CD4-positive, alpha-beta T cell treated with Interleukin-6 for 4 hours (primary cell): ENCODE measurements at regions not wholly inside any gene's neighbourhood (a gene's known extent, or its start where the extent isn't known, plus 50 kb on each side); places are given as distances from the start of the nearest gene placed in this dataset.
A peak's percentile ranks its signal among the peaks of the same experiment; 100 is the strongest.
"Not testable (repeated sequence)": the region's sequence is repeated elsewhere in the genome, so short reads cannot be mapped to it uniquely, and the experiment has no call there.

Experiments used
- DNase-seq: peaks from one replicate; pipeline ENCODE4 v3.0.0-alpha.2; 2020; ENCODE audit warnings: mixed read lengths

DNA sequence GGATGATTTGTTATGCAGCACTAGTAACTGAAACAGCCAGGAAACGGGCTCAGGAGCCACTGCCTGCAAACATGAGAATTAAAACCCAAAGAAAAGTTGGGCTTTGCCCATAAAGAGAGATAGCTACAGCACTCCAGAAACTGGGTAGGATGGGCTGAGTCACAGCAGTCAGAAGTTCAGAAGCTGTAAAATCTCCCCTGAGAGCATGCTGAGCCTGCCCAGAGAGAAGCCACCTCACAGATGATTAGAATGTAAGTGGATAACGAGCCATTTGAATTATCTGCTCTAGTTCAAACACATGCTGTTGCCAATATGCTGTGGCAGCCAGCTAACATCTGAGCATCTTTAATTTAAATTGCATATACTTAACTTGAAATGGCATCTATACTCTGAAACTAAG is 388.1 kb upstream of the ACVR2A start:
- no peak for DNase-seq

DNA sequence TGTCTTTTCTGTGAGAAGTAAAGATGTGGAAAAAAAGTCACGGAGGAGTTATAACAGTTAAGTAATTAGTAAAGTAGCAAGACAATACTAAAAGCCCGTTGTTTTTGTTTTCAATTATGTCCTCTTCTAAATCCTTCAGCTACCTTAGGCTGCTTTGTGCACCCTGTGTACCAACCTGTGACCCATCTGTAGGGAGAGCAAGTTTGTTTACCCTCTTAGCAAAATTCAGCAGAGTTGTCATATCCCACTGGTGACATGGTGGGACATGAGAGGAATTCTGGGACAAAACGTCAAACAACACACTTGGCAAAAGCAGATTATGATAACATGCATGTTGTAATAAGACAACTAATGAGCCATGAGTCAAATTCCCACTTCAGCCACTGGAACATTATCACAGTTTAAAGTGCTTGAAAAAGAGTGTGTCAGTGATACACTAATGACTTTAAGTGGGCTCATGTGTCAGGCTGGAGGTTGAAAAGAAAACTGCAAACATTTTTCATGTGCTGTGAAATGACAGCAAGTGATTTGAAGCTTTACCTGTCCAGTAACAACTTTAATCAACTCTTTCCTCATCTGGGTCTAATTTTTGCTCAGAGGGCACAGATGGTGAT is 392.8 kb upstream of the ACVR2A start:
- no peak for DNase-seq

DNA sequence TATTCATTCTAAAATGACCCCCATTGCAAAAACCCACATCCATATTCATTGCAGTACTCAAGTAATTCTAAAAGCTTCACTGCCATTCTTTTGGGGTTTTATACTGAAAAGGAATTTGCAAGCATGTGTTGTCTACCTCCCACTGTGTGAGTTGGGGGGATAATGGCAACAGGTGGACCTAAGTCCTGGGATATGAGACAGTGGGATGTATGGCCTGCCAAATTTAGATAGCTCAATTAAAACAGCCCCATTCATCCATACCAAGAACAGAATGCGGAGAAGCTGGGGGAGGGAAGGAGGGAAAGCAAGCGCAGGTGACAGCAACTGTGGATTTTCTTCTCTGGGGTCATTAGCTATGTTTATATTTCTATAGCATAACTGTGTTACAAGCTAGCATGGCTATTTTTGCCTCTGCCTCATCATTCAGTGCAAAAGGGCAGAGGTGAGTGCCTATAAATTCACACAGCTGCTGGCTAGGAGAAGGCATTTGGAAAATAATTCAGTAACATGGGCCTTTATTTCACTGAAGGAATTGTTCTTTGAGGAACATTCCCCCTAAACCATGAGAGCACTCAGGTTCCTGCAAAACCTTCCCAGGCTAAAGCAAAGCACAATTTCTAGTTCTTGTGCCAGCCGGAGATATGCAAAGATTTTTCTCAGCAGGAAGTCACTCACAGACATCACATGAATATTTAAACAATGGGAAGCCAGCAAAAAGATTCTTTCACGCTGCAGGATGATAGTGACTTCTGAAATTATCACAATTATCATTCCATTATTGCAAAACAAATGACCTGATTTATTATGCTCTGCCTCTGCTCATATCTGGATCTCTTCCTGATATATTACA is 393.9 kb upstream of the ACVR2A start:
- DNase-seq: no peak

DNA sequence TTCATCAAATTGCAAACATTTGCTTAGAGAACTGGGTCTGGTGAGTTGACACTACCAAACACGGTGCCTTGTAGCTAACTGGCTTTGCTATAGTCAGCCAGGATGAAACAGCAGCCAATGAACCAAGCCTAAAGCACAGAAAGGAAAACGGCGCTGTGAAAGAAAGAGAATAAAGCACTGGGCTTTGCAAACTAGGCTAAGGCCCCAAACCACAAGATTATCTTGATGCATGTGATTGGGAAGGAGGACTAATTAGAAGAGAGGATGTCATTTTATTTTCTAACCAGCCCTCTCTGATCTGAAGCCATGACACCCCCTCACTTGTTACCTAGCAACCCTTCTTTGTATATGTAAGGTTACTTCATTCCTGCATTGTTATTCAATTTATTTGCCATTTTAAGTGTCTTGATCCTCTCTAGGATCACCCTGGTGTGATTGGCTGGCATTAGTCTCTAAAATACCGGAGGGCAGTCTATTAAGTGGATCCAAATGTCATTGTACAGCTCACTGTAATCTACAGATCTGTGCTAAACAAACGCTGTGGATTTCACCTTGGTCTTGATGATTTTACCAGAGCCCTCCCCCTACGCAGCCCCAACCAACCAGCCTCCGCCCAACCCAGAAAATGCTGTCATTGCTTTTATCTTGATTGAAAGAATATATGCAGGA is 395.4 kb upstream of the ACVR2A start:
- peak; percentile 39 for DNase-seq

DNA sequence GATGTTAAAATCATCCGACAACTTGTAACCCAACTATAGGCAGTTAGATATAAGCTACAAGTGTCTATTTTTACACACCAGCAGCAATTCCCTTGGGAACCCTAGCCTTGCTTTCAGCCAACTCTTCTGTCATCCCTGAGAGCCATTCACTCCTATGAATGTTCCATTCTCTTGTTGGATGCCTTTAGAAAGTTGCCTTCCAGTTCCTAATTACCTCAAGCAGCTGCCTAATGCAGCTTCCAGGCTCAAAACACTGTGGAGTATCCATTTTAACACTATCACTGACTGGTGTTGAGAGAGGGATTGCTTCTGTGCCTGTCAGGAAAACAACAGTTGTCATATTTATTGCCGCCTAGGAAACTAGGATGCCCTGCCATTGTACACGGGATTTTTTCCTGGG is 402.0 kb upstream of the ACVR2A start:
- no peak for DNase-seq

DNA sequence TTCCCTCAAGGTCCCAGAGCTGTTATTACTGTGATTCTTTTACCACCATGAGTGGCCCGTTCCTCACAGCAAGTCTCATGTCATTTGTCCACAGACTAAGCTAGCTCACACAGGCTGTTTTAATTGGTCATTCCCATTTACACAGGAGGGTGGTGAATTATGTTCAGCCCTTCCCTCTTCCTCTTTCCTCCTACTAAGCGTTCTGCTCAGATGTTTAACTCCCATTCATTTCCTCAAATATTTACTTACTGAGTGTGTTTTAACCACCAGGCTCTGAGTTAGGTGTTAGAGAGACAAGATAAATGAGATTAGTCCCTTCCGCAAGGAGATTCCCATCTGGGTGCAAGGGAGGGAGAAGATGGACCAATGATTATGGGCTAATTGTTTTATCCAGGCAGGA is 403.6 kb upstream of the ACVR2A start:
- no peak for DNase-seq

DNA sequence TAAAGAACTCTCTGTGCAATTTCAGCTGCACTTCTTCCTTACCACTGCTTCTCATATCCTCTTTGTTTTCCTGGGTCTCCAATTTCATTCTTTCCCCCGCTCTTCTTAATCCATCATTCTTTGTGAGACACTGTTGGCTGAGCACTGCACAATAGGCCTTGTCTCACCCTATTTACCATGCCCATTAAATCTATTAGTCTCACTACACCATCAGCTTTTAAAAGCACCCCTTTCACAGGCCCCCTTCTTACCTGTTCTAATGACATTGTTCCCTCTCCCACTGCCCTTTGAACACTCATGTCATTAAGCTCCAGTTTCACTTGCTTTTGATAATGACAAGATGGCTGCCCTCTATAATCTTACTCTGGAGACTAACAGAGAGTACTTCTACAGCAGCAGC is 404.1 kb upstream of the ACVR2A start:
- no peak for DNase-seq

DNA sequence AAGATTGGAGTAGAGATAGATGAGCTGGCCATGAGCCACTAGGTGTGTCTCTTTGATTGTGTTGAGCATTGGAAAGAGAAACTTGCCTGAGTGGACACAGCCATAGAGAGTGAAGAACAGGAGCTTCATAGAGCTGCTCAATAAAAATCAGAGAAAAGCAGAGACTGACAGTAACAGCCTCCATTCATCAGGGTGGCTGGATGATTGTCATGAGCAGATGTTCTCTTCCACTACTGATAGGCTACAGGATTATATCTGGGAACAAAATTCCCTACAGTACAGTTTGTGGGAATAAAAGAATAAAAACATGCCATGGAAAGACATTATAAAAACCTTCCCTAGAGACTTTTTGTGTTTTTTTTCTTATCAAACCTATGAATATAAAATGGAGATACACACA is 404.8 kb upstream of the ACVR2A start:
- DNase-seq: no peak

DNA sequence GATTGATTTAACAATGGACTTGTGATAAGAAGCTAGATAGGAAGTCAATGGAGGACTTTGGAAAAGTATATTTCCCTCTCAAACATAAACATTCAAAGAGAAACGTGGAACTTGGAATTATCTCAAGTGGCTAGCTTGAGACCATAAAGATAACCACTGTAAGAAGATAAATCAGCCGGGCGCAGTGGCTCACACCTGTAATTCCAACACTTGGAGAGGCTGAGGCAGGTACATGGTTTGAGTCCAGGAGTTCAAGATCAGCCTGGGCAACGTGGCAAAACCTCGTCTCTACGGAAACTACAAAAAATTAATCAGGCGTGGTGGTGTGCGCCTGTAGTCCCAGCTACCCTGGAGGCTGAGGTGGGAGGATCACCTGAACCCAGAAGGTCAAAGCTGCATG is 405.9 kb upstream of the ACVR2A start:
- no peak for DNase-seq

DNA sequence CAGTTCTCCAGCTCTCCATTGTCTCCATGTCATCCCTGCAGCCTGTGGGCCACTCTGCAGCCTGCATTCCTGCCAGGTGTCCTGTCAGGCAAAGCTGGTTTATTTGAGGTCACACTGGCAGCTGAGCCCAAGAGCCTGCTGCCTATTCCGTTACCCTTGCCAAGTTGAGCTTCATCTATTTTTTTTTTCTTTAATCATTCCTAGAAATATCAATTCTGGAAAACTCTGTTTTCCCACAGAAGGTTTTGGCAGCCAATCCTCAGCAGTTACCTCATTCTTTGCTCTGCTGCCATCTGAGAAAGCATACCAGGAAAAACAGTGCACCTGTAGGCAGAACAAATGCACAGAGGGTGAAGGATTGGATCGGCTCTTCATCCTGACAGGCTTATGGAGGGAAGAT is 411.0 kb upstream of the ACVR2A start:
- no peak for DNase-seq

DNA sequence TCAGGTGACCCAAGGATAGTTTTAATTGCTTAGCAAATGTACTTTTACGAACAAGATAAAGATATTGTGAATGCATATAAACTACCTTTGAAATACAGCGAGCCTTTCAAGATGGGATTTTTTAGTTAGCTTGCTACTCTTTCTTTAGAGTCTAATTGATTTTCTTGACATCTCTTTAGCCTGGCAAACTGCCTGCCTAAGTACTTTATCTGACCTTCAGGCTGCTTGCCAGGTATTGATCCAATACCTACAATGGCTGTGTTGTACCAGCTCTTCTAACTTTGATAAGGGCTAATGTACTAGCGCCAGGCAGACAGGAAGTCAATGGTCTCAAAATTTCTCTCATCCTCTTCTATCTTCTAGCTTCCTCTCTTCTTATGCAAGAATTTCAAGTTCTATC is 414.4 kb upstream of the ACVR2A start:
- no peak for DNase-seq

DNA sequence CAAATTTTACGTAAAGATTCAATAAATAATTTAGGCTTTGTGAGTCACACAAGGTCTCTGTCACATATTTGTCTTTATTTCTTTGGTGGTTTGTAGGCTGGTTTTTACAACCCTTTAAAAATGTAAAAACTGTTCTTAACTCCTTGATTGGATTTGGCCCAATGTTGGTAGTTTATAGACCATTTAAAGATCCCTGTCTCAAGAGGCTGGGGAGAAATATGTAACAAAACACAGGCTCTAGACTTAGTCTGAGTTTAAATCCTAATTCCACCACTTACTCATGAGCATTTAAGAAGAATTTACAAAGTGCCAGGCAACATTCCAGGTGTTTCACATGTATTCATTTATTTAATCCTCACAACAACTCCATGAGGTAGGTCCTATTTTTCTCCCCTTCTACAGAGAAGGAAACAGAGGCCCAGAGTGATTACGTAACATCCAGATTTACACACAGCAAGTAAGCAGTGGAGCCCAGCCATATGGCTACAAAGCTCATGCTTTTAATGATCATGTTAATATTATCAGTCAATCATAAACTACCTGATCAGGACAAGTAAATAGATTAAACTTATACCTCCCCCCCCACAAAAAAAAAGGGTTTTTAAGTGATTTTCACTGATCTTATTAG is 416.6 kb upstream of the ACVR2A start:
- no peak for DNase-seq

DNA sequence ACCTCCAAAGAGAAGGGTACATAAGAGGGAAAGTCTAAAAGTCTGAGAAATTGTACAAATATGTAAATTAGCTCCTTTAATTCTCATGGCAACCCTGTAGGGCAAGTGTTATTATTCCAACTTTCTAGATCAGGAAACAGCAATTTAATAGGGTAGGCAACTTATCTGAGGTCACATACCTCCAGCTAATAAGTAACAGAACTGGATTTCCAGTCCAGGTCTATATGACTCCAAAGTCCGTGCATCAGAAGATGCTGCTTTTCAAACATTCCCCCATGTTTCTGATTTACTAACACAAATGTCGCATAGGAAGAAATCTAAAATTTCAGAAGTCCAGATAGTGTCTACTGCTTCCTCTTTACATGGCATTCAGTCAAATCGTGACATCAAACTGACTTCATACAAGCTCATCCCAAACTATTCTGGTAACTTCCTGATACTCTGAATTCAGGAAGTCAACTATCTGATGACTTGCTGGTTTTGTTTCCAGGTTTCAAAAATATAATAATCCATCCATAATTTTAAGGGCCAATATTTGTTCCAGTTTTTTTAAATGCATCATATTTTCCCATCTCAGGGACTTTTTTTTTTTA is 419.3 kb upstream of the ACVR2A start:
- DNase-seq: no peak

DNA sequence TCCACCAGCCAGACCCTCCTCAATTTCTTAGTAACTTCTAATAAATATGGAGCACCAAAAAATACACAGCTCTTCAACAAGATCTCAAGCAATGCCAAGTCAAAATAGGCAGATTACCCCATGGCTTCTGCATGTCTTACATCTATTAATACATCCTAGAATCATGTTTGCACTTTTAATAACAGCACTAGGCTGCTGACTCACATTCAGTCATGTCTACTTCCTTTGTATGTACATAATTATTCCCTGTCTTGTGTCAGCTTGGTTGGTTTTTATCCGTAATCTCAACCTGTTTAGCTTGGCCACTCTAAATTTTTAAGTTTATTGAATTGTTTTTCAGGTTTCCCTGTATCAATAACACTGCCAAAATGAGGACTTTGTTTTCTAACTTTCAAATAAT is 420.1 kb upstream of the ACVR2A start:
- no peak for DNase-seq

DNA sequence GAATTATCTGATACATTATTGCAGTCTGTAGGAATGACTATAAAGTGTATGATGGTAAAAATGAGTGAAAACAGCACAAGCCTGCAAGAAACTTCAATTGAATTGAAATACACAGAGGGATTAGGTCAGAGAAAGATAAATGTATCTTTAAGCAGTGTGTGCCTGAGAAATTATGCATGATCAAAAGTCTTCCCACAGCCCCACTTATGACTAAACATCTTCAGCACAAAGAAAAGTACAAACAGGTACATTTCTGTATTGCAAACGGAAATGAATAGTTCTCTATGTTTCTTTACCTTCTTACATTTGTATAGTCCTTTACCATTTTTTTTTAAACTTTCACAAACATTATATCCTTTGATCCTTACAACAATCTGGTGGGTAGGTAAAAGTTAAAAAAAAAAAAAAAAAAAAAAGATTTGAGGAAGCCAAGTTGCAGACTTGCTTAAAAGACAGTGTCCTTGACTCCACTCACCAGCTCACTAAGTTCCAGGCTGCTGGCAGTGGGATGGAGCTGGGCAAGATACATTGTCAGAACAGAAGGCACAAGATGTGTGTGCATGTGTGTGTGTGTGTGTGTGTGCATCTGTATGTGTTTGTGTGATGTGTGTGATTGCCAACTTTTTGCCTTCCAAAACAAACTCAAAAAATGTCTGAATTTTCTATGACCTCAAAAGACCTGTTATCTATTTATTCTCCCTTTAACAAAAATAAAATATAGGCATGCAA is 423.7 kb upstream of the ACVR2A start:
- no peak for DNase-seq

DNA sequence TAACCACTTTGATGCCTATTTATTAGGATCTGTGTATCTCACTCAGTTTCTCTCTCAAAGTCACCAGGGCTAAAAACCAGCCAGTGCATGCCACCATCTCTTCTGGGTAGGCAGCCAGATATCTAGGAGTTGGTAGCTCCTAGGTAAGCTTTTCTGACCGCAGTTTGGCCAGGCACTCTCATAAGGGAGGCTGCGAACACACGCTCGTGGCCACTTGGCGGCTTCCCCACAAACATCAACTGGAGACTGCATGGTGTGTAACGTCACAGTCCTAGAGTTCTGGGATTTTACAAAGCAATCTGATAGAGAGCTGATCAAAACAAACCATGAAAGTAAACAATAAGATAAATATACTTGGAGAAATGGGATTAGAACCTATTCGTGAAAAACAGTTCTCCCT is 424.3 kb upstream of the ACVR2A start:
- no peak for DNase-seq

DNA sequence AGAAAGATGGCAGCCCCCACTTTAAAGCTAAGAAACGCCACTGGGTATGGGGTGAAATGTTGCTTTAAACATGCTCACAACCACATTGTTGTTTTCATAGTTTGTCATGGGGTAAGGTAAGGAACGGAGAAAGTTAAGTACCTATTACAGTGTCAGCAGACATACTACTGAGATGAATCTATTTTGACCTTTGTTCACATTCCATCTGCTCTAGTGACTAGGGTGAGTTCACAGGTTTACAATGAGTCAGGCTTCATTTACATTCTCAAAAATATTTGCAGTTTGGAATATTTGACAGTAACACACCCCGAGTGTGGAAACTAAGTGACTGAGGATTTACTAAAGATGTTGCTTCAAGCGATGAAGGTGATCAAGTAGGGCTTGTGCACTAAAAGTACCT is 428.7 kb upstream of the ACVR2A start:
- no peak for DNase-seq

DNA sequence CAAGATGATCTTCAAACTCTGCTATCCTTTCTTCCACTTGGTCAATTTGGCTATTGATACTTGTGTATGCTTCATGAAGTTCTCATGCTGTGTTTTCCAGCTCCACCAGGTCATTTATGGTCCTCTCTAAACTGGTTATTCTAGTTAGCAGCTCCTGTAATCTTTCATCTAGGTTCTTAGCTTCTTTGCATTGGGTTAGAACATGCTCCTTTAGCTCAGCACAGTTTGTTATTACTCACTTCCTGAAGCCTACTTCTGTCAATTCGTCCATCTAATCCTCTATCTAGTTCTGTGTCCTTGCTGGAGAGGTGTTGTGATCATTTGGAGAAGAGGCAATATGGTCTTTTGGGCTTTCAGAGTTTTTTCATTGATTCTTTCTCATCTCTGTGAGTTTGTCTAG is 430.2 kb upstream of the ACVR2A start:
- not testable (repeated sequence) for DNase-seq

DNA sequence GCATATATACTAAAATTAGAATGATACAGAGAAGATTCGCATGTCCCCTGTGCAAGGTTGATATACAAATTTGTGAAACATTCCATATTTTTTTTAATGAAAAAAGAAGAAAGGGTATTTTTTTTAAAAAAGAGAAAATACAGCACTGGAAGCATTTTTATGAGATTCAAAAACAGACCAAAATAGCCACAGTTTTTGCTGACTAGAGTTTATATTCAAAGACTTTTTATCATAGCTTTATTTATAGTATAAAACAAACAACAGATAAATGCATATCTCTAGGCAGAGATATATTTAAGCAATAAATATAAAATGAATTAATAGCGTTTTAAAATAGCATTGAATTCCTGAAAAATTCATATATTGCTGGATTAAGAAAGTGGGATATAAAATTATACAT is 436.5 kb upstream of the ACVR2A start:
- DNase-seq: no peak

DNA sequence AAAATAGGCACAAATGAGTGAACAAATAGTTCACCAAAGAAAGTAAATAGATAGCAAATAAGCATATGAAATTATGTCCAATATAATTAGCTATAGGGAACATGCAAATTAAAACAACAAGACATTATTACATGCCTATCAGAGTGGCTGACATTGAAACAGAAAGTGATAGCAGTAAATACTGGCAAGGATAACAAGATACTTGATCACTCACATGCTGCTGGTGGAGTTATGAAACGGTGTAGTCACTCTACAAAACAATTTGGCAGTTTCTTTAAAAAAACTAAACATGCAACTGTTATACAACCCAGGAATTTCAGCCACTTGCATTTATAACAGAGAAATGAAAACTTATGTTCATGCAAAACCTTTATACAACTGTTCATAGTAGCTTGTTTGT is 439.2 kb upstream of the ACVR2A start:
- DNase-seq: no peak

DNA sequence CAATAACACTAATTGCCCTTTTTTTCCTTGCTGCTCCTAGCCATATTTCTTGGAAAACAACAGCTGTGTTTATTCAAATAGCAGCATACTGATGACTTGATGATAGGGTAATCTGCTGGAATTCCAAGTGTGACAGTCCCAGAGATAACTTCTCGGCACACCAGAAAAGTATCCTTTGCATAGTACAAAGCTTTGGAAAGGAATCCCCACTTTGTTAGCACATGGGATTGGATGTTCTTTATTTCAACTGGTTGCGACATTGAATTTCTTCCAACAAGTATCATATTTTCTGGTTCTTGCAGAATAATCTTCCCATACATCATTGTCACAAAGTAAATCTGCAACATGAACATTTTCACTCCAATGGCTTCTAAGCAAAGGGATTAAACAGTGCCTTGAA is 445.8 kb upstream of the ACVR2A start:
- no peak for DNase-seq

DNA sequence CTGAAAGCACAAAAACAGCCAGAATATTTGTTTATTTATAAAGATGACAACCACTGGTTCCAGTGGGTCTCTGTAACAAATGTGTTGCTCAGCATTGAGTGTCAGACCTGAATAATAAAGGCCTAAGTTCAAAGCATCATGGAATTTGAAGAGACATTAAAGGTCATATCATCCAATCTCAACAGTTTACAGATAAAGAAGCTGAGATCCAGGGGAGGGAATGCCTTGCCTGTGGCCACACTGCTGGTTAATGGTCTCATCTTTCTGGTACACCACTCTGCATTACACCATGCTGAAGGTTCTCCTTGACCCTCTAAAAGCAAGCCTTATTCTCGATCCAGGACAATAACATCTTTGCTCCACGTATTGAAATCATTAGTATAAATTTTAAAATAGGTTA is 446.5 kb upstream of the ACVR2A start:
- no peak for DNase-seq

DNA sequence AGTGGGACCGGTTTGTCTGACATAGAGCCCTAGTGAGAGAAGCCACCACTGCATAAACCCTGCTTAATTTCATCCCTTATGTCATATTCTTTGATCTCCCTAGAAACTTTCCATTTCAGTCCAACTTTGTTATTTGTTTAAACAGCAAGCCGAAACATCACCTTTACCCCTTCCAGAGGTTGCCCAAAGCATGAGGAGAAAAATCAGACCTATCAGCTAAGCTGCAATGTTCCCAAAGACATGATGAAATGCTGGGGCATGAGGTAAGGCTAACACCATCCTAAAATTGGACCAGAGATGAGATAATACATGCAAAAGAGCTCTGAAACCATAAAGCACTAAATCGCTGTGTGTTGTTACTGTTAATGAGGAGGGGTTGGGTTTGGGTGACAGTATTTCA is 447.9 kb upstream of the ACVR2A start:
- DNase-seq: no peak
